Putamen (tissue), 1 donor: ENCODE measurements at regions not wholly inside any gene's neighbourhood (a gene's known extent, or its start where the extent isn't known, plus 50 kb on each side); places are given as distances from the start of the nearest gene placed in this dataset.

Source experiments
- DNase-seq: peaks from one replicate; pipeline ENCODE4 v3.0.0-alpha.2; 2016; ENCODE audit warnings: low spot score

GRCh38 chr17:55829995-55830612, 79.3 kb downstream of the PCTP start:
- DNase-seq, result no peak

- DNase-seq, result no peak
Measured at GRCh38 chr17:55830699-55831471, 80.0 kb downstream of the PCTP start.

GRCh38 chr17:55833306-55833705, 82.5 kb downstream of the PCTP start:
- no peak for DNase-seq

GRCh38 chr17:55842405-55843158, 91.7 kb downstream of the PCTP start:
- no peak for DNase-seq

- DNase-seq, result no peak
Measured at GRCh38 chr17:55843785-55844184, 92.9 kb downstream of the PCTP start.

GRCh38 chr17:55845385-55845784, 94.5 kb downstream of the PCTP start:
- no peak for DNase-seq

- DNase-seq, result no peak
Measured at GRCh38 chr17:55846745-55847144, 95.9 kb downstream of the PCTP start.

- no peak for DNase-seq
Measured at GRCh38 chr17:55852734-55853133, 101.9 kb downstream of the PCTP start.

GRCh38 chr17:55859301-55859795, 108.5 kb downstream of the PCTP start:
- DNase-seq, result peak; percentile 71

- no peak for DNase-seq
Measured at GRCh38 chr17:55865072-55865762, 114.4 kb downstream of the PCTP start.

- DNase-seq, result no peak
Measured at GRCh38 chr17:55870044-55870443, 119.2 kb downstream of the PCTP start.

GRCh38 chr17:55872374-55872773, 121.5 kb downstream of the PCTP start:
- DNase-seq, result no peak

- DNase-seq, result no peak
Measured at GRCh38 chr17:55873017-55873758, 122.3 kb downstream of the PCTP start.

GRCh38 chr17:55883149-55883548, 132.3 kb downstream of the PCTP start:
- DNase-seq, result no peak

GRCh38 chr17:55887531-55887930, 136.7 kb downstream of the PCTP start:
- no peak for DNase-seq

GRCh38 chr17:55889271-55889670, 138.4 kb downstream of the PCTP start:
- no peak for DNase-seq

GRCh38 chr17:55895112-55895759, 144.4 kb downstream of the PCTP start:
- no peak for DNase-seq

GRCh38 chr17:55897301-55897700, 146.4 kb downstream of the PCTP start:
- DNase-seq, result no peak

- no peak for DNase-seq
Measured at GRCh38 chr17:55898195-55898594, 147.3 kb downstream of the PCTP start.

GRCh38 chr17:55900188-55900587, 149.3 kb downstream of the PCTP start:
- DNase-seq, result no peak
